Upper lobe of left lung (tissue), 4 donors: ENCODE measurements at regions not wholly inside any gene's neighbourhood (a gene's known extent, or its start where the extent isn't known, plus 50 kb on each side); places are given as distances from the start of the nearest gene placed in this dataset.

Experiments used
- CTCF ChIP-seq, 6 experiments: fragments of 450-650 bp in 4 of 6; fragments of 200-600 bp in 2 of 6; sonication (generic) in 2 of 6; IDR thresholded peaks; one replicate each; pipeline ENCODE4 v1.5.1; 2016 to 2019; ENCODE audit warnings: antibody characterized with exemption in 6 of 6
- EP300 ChIP-seq, 4 donors: sonication (generic); formaldehyde crosslinking; IDR thresholded peaks; one replicate each; pipeline ENCODE4 v1.5.1; 2017; ENCODE audit warnings: antibody characterized with exemption in 4 of 4, control low read depth in 2 of 4
- POLR2AphosphoS5 ChIP-seq, 2 donors: sonication (generic); formaldehyde crosslinking; IDR thresholded peaks; one replicate each; pipeline ENCODE4 v1.5.1; 2017; ENCODE audit warnings: antibody characterized with exemption in 2 of 2

GRCh38 chr18:30855762-30856161, 186.8 kb downstream of the DSC3 start:
- TF ChIP-seq POLR2AphosphoS5 (IDR thresholded peaks at IDR 0.05) (no peak), CTCF (IDR thresholded peaks at IDR 0.05) (no peak), EP300 (IDR thresholded peaks at IDR 0.05) (no peak)
